ENCODE measurements at regions not wholly inside any gene's neighbourhood (a gene's known extent, or its start where the extent isn't known, plus 50 kb on each side); places are given as distances from the start of the nearest gene placed in this dataset.

- Histone ChIP-seq H3K4me1 (ENCODE audit: control insufficient read depth in 2 of 2, insufficient read depth in 2 of 2, low read length in 2 of 2) (no peaks in the 10 kb centered on the region), H3K36me3 (ENCODE audit: control insufficient read depth in 2 of 2, insufficient read depth in 2 of 2, low read length in 1 of 2) (no peaks in the 10 kb centered on the region), H3K27me3 (ENCODE audit: control insufficient read depth in 2 of 2, insufficient read depth in 1 of 2, low read length in 1 of 2) (no peaks in the 10 kb centered on the region), H3K4me3 (ENCODE audit: low read length in 2 of 2) (no peak overlapping the region), H3K9me3 (ENCODE audit: control insufficient read depth in 2 of 2, insufficient read depth in 1 of 2, low read length in 1 of 2) (no peaks in the 10 kb centered on the region), H3K27ac (ENCODE audit: low read depth in 1 of 2, low read length in 1 of 2) (no peak overlapping the region)
- DNase-seq (ENCODE audit: low read depth in 6 of 9, low spot score in 9 of 9), result peak in 1 of 9 donors; percentile 3
Measured at GRCh38 chr3:103136621-103137020, 701.8 kb downstream of the ZPLD1 start.

GRCh38 chr3:103137830-103138229 is 703.0 kb downstream of the ZPLD1 start:
- no peaks in the 10 kb centered on the region for H3K36me3 ChIP-seq (ENCODE audit: control insufficient read depth in 2 of 2, insufficient read depth in 2 of 2, low read length in 1 of 2)
- no peaks in the 10 kb centered on the region for H3K27me3 ChIP-seq (ENCODE audit: control insufficient read depth in 2 of 2, insufficient read depth in 1 of 2, low read length in 1 of 2)
- H3K9me3 ChIP-seq (ENCODE audit: control insufficient read depth in 2 of 2, insufficient read depth in 1 of 2, low read length in 1 of 2), result no peaks in the 10 kb centered on the region
- H3K27ac ChIP-seq (ENCODE audit: low read depth in 1 of 2, low read length in 1 of 2), result no peak overlapping the region
- H3K4me1 ChIP-seq (ENCODE audit: control insufficient read depth in 2 of 2, insufficient read depth in 2 of 2, low read length in 2 of 2), result no peaks in the 10 kb centered on the region
- no peak overlapping the region for H3K4me3 ChIP-seq (ENCODE audit: low read length in 2 of 2)
- DNase-seq (ENCODE audit: low read depth in 6 of 9, low spot score in 9 of 9), result no peak

- no peak overlapping the region for H3K4me3 ChIP-seq (ENCODE audit: low read length in 2 of 2)
- H3K9me3 ChIP-seq (ENCODE audit: control insufficient read depth in 2 of 2, insufficient read depth in 1 of 2, low read length in 1 of 2), result no peaks in the 10 kb centered on the region
- H3K27ac ChIP-seq (ENCODE audit: low read depth in 1 of 2, low read length in 1 of 2), result no peak overlapping the region
- no peaks in the 10 kb centered on the region for H3K4me1 ChIP-seq (ENCODE audit: control insufficient read depth in 2 of 2, insufficient read depth in 2 of 2, low read length in 2 of 2)
- no peaks in the 10 kb centered on the region for H3K27me3 ChIP-seq (ENCODE audit: control insufficient read depth in 2 of 2, insufficient read depth in 1 of 2, low read length in 1 of 2)
- DNase-seq (ENCODE audit: low read depth in 6 of 9, low spot score in 9 of 9), result no peak
- no peaks in the 10 kb centered on the region for H3K36me3 ChIP-seq (ENCODE audit: control insufficient read depth in 2 of 2, insufficient read depth in 2 of 2, low read length in 1 of 2)
- 78% methylated on average over 1 of the region's 1 CpG for WGBS
Measured at GRCh38 chr3:103158183-103158582, 723.4 kb downstream of the ZPLD1 start.

GRCh38 chr3:103166890-103167289 is 732.1 kb downstream of the ZPLD1 start:
- WGBS, result 95% methylated on average over 13 of the region's 13 CpGs
- no peaks in the 10 kb centered on the region for H3K36me3 ChIP-seq (ENCODE audit: control insufficient read depth in 2 of 2, insufficient read depth in 2 of 2, low read length in 1 of 2)
- H3K4me3 ChIP-seq (ENCODE audit: low read length in 2 of 2), result no peak overlapping the region
- H3K9me3 ChIP-seq (ENCODE audit: control insufficient read depth in 2 of 2, insufficient read depth in 1 of 2, low read length in 1 of 2), result no peaks in the 10 kb centered on the region
- no peaks in the 10 kb centered on the region for H3K4me1 ChIP-seq (ENCODE audit: control insufficient read depth in 2 of 2, insufficient read depth in 2 of 2, low read length in 2 of 2)
- H3K27ac ChIP-seq (ENCODE audit: low read depth in 1 of 2, low read length in 1 of 2), result no peak overlapping the region
- no peak for DNase-seq (ENCODE audit: low read depth in 6 of 9, low spot score in 9 of 9)
- H3K27me3 ChIP-seq (ENCODE audit: control insufficient read depth in 2 of 2, insufficient read depth in 1 of 2, low read length in 1 of 2), result no peaks in the 10 kb centered on the region

GRCh38 chr3:103167850-103168249 is 733.0 kb downstream of the ZPLD1 start:
- no peak for DNase-seq (ENCODE audit: low read depth in 6 of 9, low spot score in 9 of 9)
- H3K4me1 ChIP-seq (ENCODE audit: control insufficient read depth in 2 of 2, insufficient read depth in 2 of 2, low read length in 2 of 2), result no peaks in the 10 kb centered on the region
- no peaks in the 10 kb centered on the region for H3K36me3 ChIP-seq (ENCODE audit: control insufficient read depth in 2 of 2, insufficient read depth in 2 of 2, low read length in 1 of 2)
- 80% methylated on average over 6 of the region's 6 CpGs for WGBS
- H3K27ac ChIP-seq (ENCODE audit: low read depth in 1 of 2, low read length in 1 of 2), result no peak overlapping the region
- no peak overlapping the region for H3K4me3 ChIP-seq (ENCODE audit: low read length in 2 of 2)
- no peaks in the 10 kb centered on the region for H3K9me3 ChIP-seq (ENCODE audit: control insufficient read depth in 2 of 2, insufficient read depth in 1 of 2, low read length in 1 of 2)
- H3K27me3 ChIP-seq (ENCODE audit: control insufficient read depth in 2 of 2, insufficient read depth in 1 of 2, low read length in 1 of 2), result no peaks in the 10 kb centered on the region

- Histone ChIP-seq H3K36me3 (ENCODE audit: control insufficient read depth in 2 of 2, insufficient read depth in 2 of 2, low read length in 1 of 2) (no peaks in the 10 kb centered on the region), H3K4me3 (ENCODE audit: low read length in 2 of 2) (no peak overlapping the region), H3K27me3 (ENCODE audit: control insufficient read depth in 2 of 2, insufficient read depth in 1 of 2, low read length in 1 of 2) (no peaks in the 10 kb centered on the region), H3K9me3 (ENCODE audit: control insufficient read depth in 2 of 2, insufficient read depth in 1 of 2, low read length in 1 of 2) (no peaks in the 10 kb centered on the region), H3K4me1 (ENCODE audit: control insufficient read depth in 2 of 2, insufficient read depth in 2 of 2, low read length in 2 of 2) (no peaks in the 10 kb centered on the region), H3K27ac (ENCODE audit: low read depth in 1 of 2, low read length in 1 of 2) (no peak overlapping the region)
- DNase-seq (ENCODE audit: low read depth in 6 of 9, low spot score in 9 of 9), result no peak
- 89% methylated on average over 2 of the region's 2 CpGs for WGBS
Measured at GRCh38 chr3:103169289-103169688, 734.5 kb downstream of the ZPLD1 start.

GRCh38 chr3:103170651-103171050 is 735.8 kb downstream of the ZPLD1 start:
- Histone ChIP-seq H3K9me3 (ENCODE audit: control insufficient read depth in 2 of 2, insufficient read depth in 1 of 2, low read length in 1 of 2) (no peaks in the 10 kb centered on the region), H3K4me3 (ENCODE audit: low read length in 2 of 2) (no peak overlapping the region)
- DNase-seq (ENCODE audit: low read depth in 6 of 9, low spot score in 9 of 9), result no peak

GRCh38 chr3:103173940-103174339 is 739.1 kb downstream of the ZPLD1 start:
- Histone ChIP-seq H3K4me1 (ENCODE audit: control insufficient read depth in 2 of 2, insufficient read depth in 2 of 2, low read length in 2 of 2) (no peaks in the 10 kb centered on the region), H3K36me3 (ENCODE audit: control insufficient read depth in 2 of 2, insufficient read depth in 2 of 2, low read length in 1 of 2) (no peaks in the 10 kb centered on the region), H3K9me3 (ENCODE audit: control insufficient read depth in 2 of 2, insufficient read depth in 1 of 2, low read length in 1 of 2) (no peaks in the 10 kb centered on the region), H3K27me3 (ENCODE audit: control insufficient read depth in 2 of 2, insufficient read depth in 1 of 2, low read length in 1 of 2) (no peaks in the 10 kb centered on the region), H3K4me3 (ENCODE audit: low read length in 2 of 2) (no peak overlapping the region), H3K27ac (ENCODE audit: low read depth in 1 of 2, low read length in 1 of 2) (no peak overlapping the region)
- DNase-seq (ENCODE audit: low read depth in 6 of 9, low spot score in 9 of 9), result no peak
- WGBS, result 94% methylated on average over 1 of the region's 1 CpG

More at GRCh38 chr3:103170651-103171050, 735.8 kb downstream of the ZPLD1 start:
- H3K27ac ChIP-seq (ENCODE audit: low read depth in 1 of 2, low read length in 1 of 2), result no peak overlapping the region
- no peaks in the 10 kb centered on the region for H3K36me3 ChIP-seq (ENCODE audit: control insufficient read depth in 2 of 2, insufficient read depth in 2 of 2, low read length in 1 of 2)
- no peaks in the 10 kb centered on the region for H3K4me1 ChIP-seq (ENCODE audit: control insufficient read depth in 2 of 2, insufficient read depth in 2 of 2, low read length in 2 of 2)
- no peaks in the 10 kb centered on the region for H3K27me3 ChIP-seq (ENCODE audit: control insufficient read depth in 2 of 2, insufficient read depth in 1 of 2, low read length in 1 of 2)

GRCh38 chr3:103181160-103181559 is 746.3 kb downstream of the ZPLD1 start:
- Histone ChIP-seq H3K4me1 (ENCODE audit: control insufficient read depth in 2 of 2, insufficient read depth in 2 of 2, low read length in 2 of 2) (no peaks in the 10 kb centered on the region), H3K9me3 (ENCODE audit: control insufficient read depth in 2 of 2, insufficient read depth in 1 of 2, low read length in 1 of 2) (no peaks in the 10 kb centered on the region), H3K27ac (ENCODE audit: low read depth in 1 of 2, low read length in 1 of 2) (no peak overlapping the region), H3K27me3 (ENCODE audit: control insufficient read depth in 2 of 2, insufficient read depth in 1 of 2, low read length in 1 of 2) (no peaks in the 10 kb centered on the region), H3K36me3 (ENCODE audit: control insufficient read depth in 2 of 2, insufficient read depth in 2 of 2, low read length in 1 of 2) (no peaks in the 10 kb centered on the region), H3K4me3 (ENCODE audit: low read length in 2 of 2) (no peak overlapping the region)
- DNase-seq (ENCODE audit: low read depth in 6 of 9, low spot score in 9 of 9), result no peak

GRCh38 chr3:103184772-103185171 is 750.0 kb downstream of the ZPLD1 start:
- Histone ChIP-seq H3K27me3 (ENCODE audit: control insufficient read depth in 2 of 2, insufficient read depth in 1 of 2, low read length in 1 of 2) (no peaks in the 10 kb centered on the region), H3K9me3 (ENCODE audit: control insufficient read depth in 2 of 2, insufficient read depth in 1 of 2, low read length in 1 of 2) (peaks cover 0 to 7% of the 10 kb centered on the region in 2 donors), H3K4me3 (ENCODE audit: low read length in 2 of 2) (no peak overlapping the region), H3K4me1 (ENCODE audit: control insufficient read depth in 2 of 2, insufficient read depth in 2 of 2, low read length in 2 of 2) (no peaks in the 10 kb centered on the region), H3K27ac (ENCODE audit: low read depth in 1 of 2, low read length in 1 of 2) (no peak overlapping the region), H3K36me3 (ENCODE audit: control insufficient read depth in 2 of 2, insufficient read depth in 2 of 2, low read length in 1 of 2) (no peaks in the 10 kb centered on the region)
- DNase-seq (ENCODE audit: low read depth in 6 of 9, low spot score in 9 of 9), result no peak
